ENCODE measurements at regions not wholly inside any gene's neighbourhood (a gene's known extent, or its start where the extent isn't known, plus 50 kb on each side); places are given as distances from the start of the nearest gene placed in this dataset.

- TF ChIP-seq ZNF425 (CRISPR knock-in tag; conservative IDR thresholded peaks at IDR 0.05) (no peak), GABPB1 (CRISPR knock-in tag; IDR thresholded peaks at IDR 0.05) (no peak), NR2C2 (CRISPR knock-in tag; IDR thresholded peaks at IDR 0.05) (no peak), NFATC4 (CRISPR knock-in tag; IDR thresholded peaks at IDR 0.05) (no peak)
Observed at GRCh38 chr2:215553946-215554345, 118.1 kb upstream of the FN1 start (continued).

GRCh38 chr2:215552144-215552580, 116.3 kb upstream of the FN1 start:
- CTCF ChIA-PET, result no interaction called here
- Mint-ChIP-seq H3K27ac (no peak overlapping the region), H3K4me3 (no peak overlapping the region), H3K9me3 (peaks cover 4% of the 10 kb centered on the region), H3K4me1 (peaks cover 23% of the 10 kb centered on the region), H3K36me3 (no peaks in the 10 kb centered on the region), H3K27me3 (ENCODE audit: low read depth) (no peaks in the 10 kb centered on the region)
- DNase-seq (ENCODE audit: low spot score) (no peak), ATAC-seq (no peak)
- TF ChIP-seq GABPB1 (CRISPR knock-in tag; IDR thresholded peaks at IDR 0.05) (0 out of 2 replicates have a peak, but pooled peaks have one; percentile 15), NFE2L1 (CRISPR knock-in tag; IDR thresholded peaks at IDR 0.05) (no peak)
- POLR2A ChIA-PET, result no interaction called here

- H3K4me3 Mint-ChIP-seq, result no peak overlapping the region
- no peaks in the 10 kb centered on the region for H3K36me3 Mint-ChIP-seq
- ChIA-PET CTCF (no interaction called here), POLR2A (no interaction called here)
- ATAC-seq (no peak), DNase-seq (ENCODE audit: low spot score) (no peak)
- no peaks in the 10 kb centered on the region for H3K27me3 Mint-ChIP-seq (ENCODE audit: low read depth)
- H3K27ac Mint-ChIP-seq, result no peak overlapping the region
- TF ChIP-seq USF1 (CRISPR knock-in tag; IDR thresholded peaks at IDR 0.05) (no peak), CREB1 (CRISPR knock-in tag; IDR thresholded peaks at IDR 0.05) (no peak), AFF4 (CRISPR knock-in tag; IDR thresholded peaks at IDR 0.05; ENCODE audit: borderline replicate concordance) (no peak)
- peaks cover 4% of the 10 kb centered on the region for H3K9me3 Mint-ChIP-seq
- H3K4me1 Mint-ChIP-seq, result peaks cover 40% of the 10 kb centered on the region
Observed at GRCh38 chr2:215550331-215550730, 114.5 kb upstream of the FN1 start.

GRCh38 chr2:215548714-215549113, 112.8 kb upstream of the FN1 start:
- no peak for ATAC-seq

More at GRCh38 chr2:215548714-215549113, 112.8 kb upstream of the FN1 start:
- Mint-ChIP-seq H3K27me3 (ENCODE audit: low read depth) (no peaks in the 10 kb centered on the region), H3K27ac (peak overlapping the region; percentile 27; the same call in 1 of the 2 replicates), H3K4me1 (peaks cover 46% of the 10 kb centered on the region), H3K4me3 (no peak overlapping the region), H3K9me3 (no peaks in the 10 kb centered on the region), H3K36me3 (no peaks in the 10 kb centered on the region)
- TF ChIP-seq MLX (CRISPR knock-in tag; IDR thresholded peaks at IDR 0.05) (no peak), ZBTB43 (CRISPR knock-in tag; IDR thresholded peaks at IDR 0.05) (no peak), E2F5 (CRISPR knock-in tag; IDR thresholded peaks at IDR 0.05) (no peak), ZNF396 (CRISPR knock-in tag; IDR thresholded peaks at IDR 0.05; ENCODE audit: borderline replicate concordance) (no peak), TP53 (CRISPR knock-in tag; IDR thresholded peaks at IDR 0.05) (no peak), ZNF281 (CRISPR knock-in tag; IDR thresholded peaks at IDR 0.05) (no peak), ATF6 (CRISPR knock-in tag; IDR thresholded peaks at IDR 0.05) (no peak)
- POLR2A ChIA-PET, result no interaction called here
- DNase-seq (ENCODE audit: low spot score), result no peak
- CTCF ChIA-PET, result no interaction called here
